CD4-positive, alpha-beta T cell (primary cell): ENCODE measurements at regions not wholly inside any gene's neighbourhood (a gene's known extent, or its start where the extent isn't known, plus 50 kb on each side); places are given as distances from the start of the nearest gene placed in this dataset.

Source experiments
- ATAC-seq: fragments of 200-7000 bp; cut with Tn5 transposase; one replicate; pipeline ENCODE4 v1.10.0; 2022; ENCODE audit warnings: mild to moderate bottlenecking; ENCODE audit not compliant: poor library complexity
- CTCF ChIA-PET: fragments of 350-600 bp; sonication (Branson Sonifier 250); formaldehyde crosslinking; loops from one replicate; lab custom pipeline; 2021; ENCODE audit warnings: antibody characterized with exemption, inconsistent platforms; lab: Charles Lee
- POLR2A ChIA-PET: fragments of 350-600 bp; sonication (Branson Sonifier 250); formaldehyde crosslinking; loops from one replicate; lab custom pipeline; 2021; ENCODE audit warnings: antibody characterized with exemption, inconsistent platforms; lab: Charles Lee
- DNase-seq, 14 experiments: peaks; one replicate each; pipeline ENCODE4 v3.0.0-alpha.2; 2013 to 2020; ENCODE audit warnings: mixed read lengths in 2 of 14
- H3K27ac ChIP-seq, 2 donors: one replicate each; pipeline versions ENCODE4 v1.5.1 to v1.7.0; 2013; ENCODE audit warnings: low read length in 2 of 2, low read depth in 1 of 2, mild to moderate bottlenecking in 1 of 2
- H3K27me3 ChIP-seq, 2 experiments: 1 replicate in 1 of 2; 2 replicates in 1 of 2; pipeline versions ENCODE4 v1.6.1 to v1.7.0; 2013; ENCODE audit warnings: low read length in 2 of 2, control low read depth in 1 of 2, mild to moderate bottlenecking in 1 of 2, moderate library complexity in 1 of 2; ENCODE audit not compliant: insufficient read depth in 2 of 2, control insufficient read depth in 1 of 2
- H3K36me3 ChIP-seq: one replicate; pipeline ENCODE4 v1.6.1; 2013; ENCODE audit warnings: low read length, control low read depth; ENCODE audit not compliant: insufficient read depth
- H3K4me1 ChIP-seq: one replicate; pipeline ENCODE4 v1.6.1; 2013; ENCODE audit warnings: low read length, control low read depth; ENCODE audit not compliant: insufficient read depth
- H3K4me3 ChIP-seq: one replicate; pipeline ENCODE4 v1.5.1; 2013; ENCODE audit warnings: mild to moderate bottlenecking, low read length, moderate library complexity
- H3K9me3 ChIP-seq, 2 experiments: 1 replicate in 1 of 2; 2 replicates in 1 of 2; pipeline versions ENCODE4 v1.6.1 to v1.7.0; 2013; ENCODE audit warnings: low read length in 2 of 2, mild to moderate bottlenecking in 2 of 2, control low read depth in 1 of 2, moderate library complexity in 1 of 2; ENCODE audit not compliant: control insufficient read depth in 1 of 2, insufficient read depth in 1 of 2
- H3K27ac Mint-ChIP-seq: one replicate; pipeline ENCODE4 v1.8.0; 2020; ENCODE audit warnings: mixed read lengths
- H3K27me3 Mint-ChIP-seq: one replicate; pipeline ENCODE4 v1.8.0; 2021; ENCODE audit warnings: mixed read lengths
- H3K36me3 Mint-ChIP-seq: one replicate; pipeline ENCODE4 v1.8.0; 2021; ENCODE audit warnings: low read depth, mixed read lengths
- H3K4me1 Mint-ChIP-seq: one replicate; pipeline ENCODE4 v1.8.0; 2021; ENCODE audit warnings: low read depth, mixed read lengths
- H3K4me3 Mint-ChIP-seq: one replicate; pipeline ENCODE4 v1.8.0; 2020; ENCODE audit warnings: mild to moderate bottlenecking, mixed read lengths
- H3K9me3 Mint-ChIP-seq: one replicate; pipeline ENCODE4 v1.8.0; 2020; ENCODE audit warnings: mixed read lengths
- CTCF ChIP-seq: fragments of 200-600 bp; IDR thresholded peaks from one replicate; pipeline ENCODE4 v1.8.0; 2022; ENCODE audit warnings: antibody characterized with exemption, mild to moderate bottlenecking
- intact Hi-C, 2 experiments: fragments of 100-400 bp; cut with DNase I in 1 of 2; cut with micrococcal nuclease in 1 of 2; formaldehyde crosslinking; loops; one replicate each; pipeline versions ENCODE4 v1.15.1 to v1.9.0; 2023 to 2025; cut with DNase I, micrococcal nuclease

- intact Hi-C loops = no loop called here
Measured at GRCh38 chr1:63107066-63107465, 215.3 kb upstream of the FOXD3 start.

GRCh38 chr1:63108206-63108605 lies 214.2 kb upstream of the FOXD3 start:
- no peak for TF ChIP-seq CTCF
- ChIA-PET CTCF (interaction anchor here (1.0 kb wide), 1 partner anchor 13 kb away, joined by 3 read pairs; no protein-coding TSS in a partner anchor), POLR2A (no interaction called here)

More at GRCh38 chr1:63107066-63107465, 215.3 kb upstream of the FOXD3 start:
- Histone ChIP-seq H3K9me3 (no peaks in the 10 kb centered on the region), H3K4me1 (no peaks in the 10 kb centered on the region), H3K27ac (no peak overlapping the region), H3K36me3 (no peaks in the 10 kb centered on the region), H3K4me3 (no peak overlapping the region), H3K27me3 (peaks cover 0 to 3% of the 10 kb centered on the region in 2 experiments)
- H3K27ac Mint-ChIP-seq = no peak overlapping the region
- H3K36me3 Mint-ChIP-seq = no peaks in the 10 kb centered on the region
- H3K27me3 Mint-ChIP-seq = peaks cover 28% of the 10 kb centered on the region
- H3K4me3 Mint-ChIP-seq = no peak overlapping the region
- ChIA-PET CTCF (no interaction called here), POLR2A (no interaction called here)
- H3K4me1 Mint-ChIP-seq = no peaks in the 10 kb centered on the region
- no peak for ATAC-seq
- TF ChIP-seq CTCF = no peak
- H3K9me3 Mint-ChIP-seq = no peaks in the 10 kb centered on the region
- DNase-seq = no peak

GRCh38 chr1:63112155-63112900 lies 210.0 kb upstream of the FOXD3 start:
- ATAC-seq (no peak), DNase-seq (no peak)
- Histone ChIP-seq H3K9me3 (no peaks in the 10 kb centered on the region), H3K27ac (no peak overlapping the region), H3K36me3 (no peaks in the 10 kb centered on the region), H3K27me3 (peaks cover 0 to 3% of the 10 kb centered on the region in 2 experiments), H3K4me3 (no peak overlapping the region), H3K4me1 (no peaks in the 10 kb centered on the region)
- no peaks in the 10 kb centered on the region for H3K36me3 Mint-ChIP-seq
- ChIA-PET CTCF (no interaction called here), POLR2A (no interaction called here)
- H3K27ac Mint-ChIP-seq = no peak overlapping the region
- no peak overlapping the region for H3K4me3 Mint-ChIP-seq
- no peak for TF ChIP-seq CTCF
- intact Hi-C loops = no loop called here
- no peaks in the 10 kb centered on the region for H3K9me3 Mint-ChIP-seq
- H3K27me3 Mint-ChIP-seq = peaks cover 18% of the 10 kb centered on the region
- no peaks in the 10 kb centered on the region for H3K4me1 Mint-ChIP-seq

More at GRCh38 chr1:63108206-63108605, 214.2 kb upstream of the FOXD3 start:
- no peaks in the 10 kb centered on the region for H3K4me1 Mint-ChIP-seq
- Histone ChIP-seq H3K36me3 (no peaks in the 10 kb centered on the region), H3K27ac (no peak overlapping the region), H3K4me3 (no peak overlapping the region), H3K27me3 (peaks cover 0 to 3% of the 10 kb centered on the region in 2 experiments), H3K9me3 (no peaks in the 10 kb centered on the region), H3K4me1 (no peaks in the 10 kb centered on the region)
- ATAC-seq = no peak
- no peaks in the 10 kb centered on the region for H3K9me3 Mint-ChIP-seq
- H3K27me3 Mint-ChIP-seq = peaks cover 28% of the 10 kb centered on the region
- intact Hi-C loops = no loop called here
- H3K4me3 Mint-ChIP-seq = no peak overlapping the region
- no peaks in the 10 kb centered on the region for H3K36me3 Mint-ChIP-seq
- H3K27ac Mint-ChIP-seq = no peak overlapping the region
- DNase-seq = no peak
